Neural progenitor cell (in vitro differentiated cells): ENCODE measurements at regions not wholly inside any gene's neighbourhood (a gene's known extent, or its start where the extent isn't known, plus 50 kb on each side); places are given as distances from the start of the nearest gene placed in this dataset.

Source experiments
- DNase-seq: peaks from one replicate; pipeline ENCODE4 v3.0.0-alpha.2; 2016; ENCODE audit warnings: low spot score
- H2AFZ ChIP-seq: fragments of 200-600 bp; sonication (generic); replicated peaks from 2 replicates; pipeline ENCODE4 v1.6.1; 2016; ENCODE audit warnings: antibody characterized with exemption
- H3F3A ChIP-seq: fragments of 200-600 bp; sonication (generic); 2 replicates; pipeline ENCODE4 v1.6.1; 2016; ENCODE audit warnings: antibody characterized with exemption, low read depth
- H3K27ac ChIP-seq: fragments of 200-600 bp; sonication (generic); 2 replicates; pipeline ENCODE4 v1.5.1; 2016; ENCODE audit warnings: mild to moderate bottlenecking
- H3K27me3 ChIP-seq: fragments of 200-600 bp; sonication (generic); 2 replicates; pipeline ENCODE4 v1.6.1; 2016; ENCODE audit warnings: mild to moderate bottlenecking, moderate library complexity
- H3K36me3 ChIP-seq: fragments of 200-600 bp; sonication (generic); 2 replicates; pipeline ENCODE4 v1.5.1; 2016
- H3K4me1 ChIP-seq: fragments of 200-600 bp; sonication (generic); 2 replicates; pipeline ENCODE4 v1.6.1; 2016; ENCODE audit warnings: mixed run types
- H3K4me2 ChIP-seq: fragments of 200-600 bp; sonication (generic); 2 replicates; pipeline ENCODE4 v1.6.1; 2016
- H3K4me3 ChIP-seq: fragments of 200-600 bp; sonication (generic); 2 replicates; pipeline ENCODE4 v1.5.1; 2016
- H3K79me2 ChIP-seq: fragments of 200-600 bp; sonication (generic); 2 replicates; pipeline ENCODE4 v1.6.1; 2016; ENCODE audit warnings: low read depth
- H3K9ac ChIP-seq: fragments of 200-600 bp; sonication (generic); 2 replicates; pipeline ENCODE4 v1.6.1; 2016
- H3K9me3 ChIP-seq: fragments of 200-600 bp; sonication (generic); 2 replicates; pipeline ENCODE4 v1.5.1; 2016; ENCODE audit warnings: low read depth
- H4K20me1 ChIP-seq: fragments of 200-600 bp; sonication (generic); 2 replicates; pipeline ENCODE4 v1.6.1; 2016; ENCODE audit warnings: low read depth
- H3K27ac Mint-ChIP-seq: 3 replicates; pipeline ENCODE4 v1.8.0; 2021; ENCODE audit warnings: mixed read lengths
- H3K27me3 Mint-ChIP-seq: 2 replicates; pipeline ENCODE4 v1.8.0; 2022; ENCODE audit warnings: low read depth, mild to moderate bottlenecking, inconsistent platforms, moderate library complexity, mixed read lengths; ENCODE audit not compliant: insufficient read depth
- H3K36me3 Mint-ChIP-seq: 3 replicates; pipeline ENCODE4 v1.8.0; 2021; ENCODE audit warnings: mixed read lengths
- H3K4me1 Mint-ChIP-seq: 3 replicates; pipeline ENCODE4 v1.8.0; 2021; ENCODE audit warnings: mixed read lengths
- H3K4me3 Mint-ChIP-seq: 3 replicates; pipeline ENCODE4 v1.8.0; 2021; ENCODE audit warnings: mild to moderate bottlenecking, moderate library complexity, mixed read lengths
- H3K9me3 Mint-ChIP-seq: 3 replicates; pipeline ENCODE4 v1.8.0; 2020; ENCODE audit warnings: mixed read lengths
- EZH2 ChIP-seq: fragments of 200-600 bp; sonication (generic); IDR thresholded peaks from 2 replicates; pipeline ENCODE4 v1.6.1; 2017; ENCODE audit warnings: antibody characterized with exemption, mild to moderate bottlenecking, moderate library complexity
- EZH2phosphoT487 ChIP-seq: fragments of 200-600 bp; sonication (generic); IDR thresholded peaks from 2 replicates; pipeline ENCODE4 v1.6.1; 2017; ENCODE audit warnings: antibody characterized with exemption
- TF ChIP-seq, protein P1 (sequence below): fragments of 200-600 bp; sonication (generic); IDR thresholded peaks from 2 replicates; pipeline ENCODE4 v1.5.1; 2017; ENCODE audit warnings: antibody characterized with exemption, mild to moderate bottlenecking

DNA sequence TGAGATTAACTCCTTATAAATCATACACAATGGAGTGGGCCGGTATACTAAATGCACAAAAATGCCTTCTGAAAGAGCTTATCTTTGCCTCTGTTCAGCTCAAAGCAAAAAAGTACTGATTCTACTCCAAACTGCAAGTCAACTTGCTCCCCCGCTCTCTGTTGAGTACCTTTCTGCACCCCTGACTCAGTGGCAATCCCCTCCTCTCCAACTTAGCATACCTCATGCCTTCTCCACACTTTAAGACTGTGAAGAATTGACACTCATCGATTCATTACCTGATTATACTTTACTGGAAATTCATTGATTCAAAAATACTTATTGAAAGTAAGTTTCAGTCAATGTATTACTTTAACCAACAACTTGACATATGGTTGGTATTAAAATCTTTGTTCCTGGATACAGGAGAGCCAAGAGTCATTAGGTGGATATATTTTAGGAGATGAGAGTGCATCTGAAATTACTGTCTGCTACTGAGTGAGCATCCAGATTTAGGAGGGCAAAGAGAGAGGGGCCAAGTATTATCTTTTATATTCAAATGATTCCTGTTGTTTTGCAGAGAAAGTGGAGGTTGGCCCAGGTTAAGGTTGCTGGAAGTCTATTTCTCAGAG is 187.7 kb downstream of the ICOS start:
- TF ChIP-seq, protein P1, sequence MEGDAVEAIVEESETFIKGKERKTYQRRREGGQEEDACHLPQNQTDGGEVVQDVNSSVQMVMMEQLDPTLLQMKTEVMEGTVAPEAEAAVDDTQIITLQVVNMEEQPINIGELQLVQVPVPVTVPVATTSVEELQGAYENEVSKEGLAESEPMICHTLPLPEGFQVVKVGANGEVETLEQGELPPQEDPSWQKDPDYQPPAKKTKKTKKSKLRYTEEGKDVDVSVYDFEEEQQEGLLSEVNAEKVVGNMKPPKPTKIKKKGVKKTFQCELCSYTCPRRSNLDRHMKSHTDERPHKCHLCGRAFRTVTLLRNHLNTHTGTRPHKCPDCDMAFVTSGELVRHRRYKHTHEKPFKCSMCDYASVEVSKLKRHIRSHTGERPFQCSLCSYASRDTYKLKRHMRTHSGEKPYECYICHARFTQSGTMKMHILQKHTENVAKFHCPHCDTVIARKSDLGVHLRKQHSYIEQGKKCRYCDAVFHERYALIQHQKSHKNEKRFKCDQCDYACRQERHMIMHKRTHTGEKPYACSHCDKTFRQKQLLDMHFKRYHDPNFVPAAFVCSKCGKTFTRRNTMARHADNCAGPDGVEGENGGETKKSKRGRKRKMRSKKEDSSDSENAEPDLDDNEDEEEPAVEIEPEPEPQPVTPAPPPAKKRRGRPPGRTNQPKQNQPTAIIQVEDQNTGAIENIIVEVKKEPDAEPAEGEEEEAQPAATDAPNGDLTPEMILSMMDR = no peak
- TF ChIP-seq EZH2 = no peak
- TF ChIP-seq EZH2phosphoT487 = no peak
- no peak overlapping the region for H3K4me3 ChIP-seq
- H3K4me2 ChIP-seq = no peak overlapping the region
- H3K27ac Mint-ChIP-seq = no peak overlapping the region
- peaks cover 5% of the 10 kb centered on the region for H3K27me3 Mint-ChIP-seq
- H3K4me1 ChIP-seq = peaks cover 7% of the 10 kb centered on the region
- DNase-seq = no peak
- H3K4me3 Mint-ChIP-seq = no peak overlapping the region
- H3K27ac ChIP-seq = no peak overlapping the region
- H3K9me3 ChIP-seq = no peaks in the 10 kb centered on the region
- H4K20me1 ChIP-seq = no peaks in the 10 kb centered on the region
- no peaks in the 10 kb centered on the region for H3K79me2 ChIP-seq
- no peaks in the 10 kb centered on the region for H3F3A ChIP-seq
- H3K36me3 Mint-ChIP-seq = no peaks in the 10 kb centered on the region
- no peaks in the 10 kb centered on the region for H3K36me3 ChIP-seq
- H3K4me1 Mint-ChIP-seq = no peaks in the 10 kb centered on the region
- no peak overlapping the region for H3K9ac ChIP-seq
- no peaks in the 10 kb centered on the region for H3K9me3 Mint-ChIP-seq
- no peaks in the 10 kb centered on the region for H3K27me3 ChIP-seq
- no peak overlapping the region for H2AFZ ChIP-seq

DNA sequence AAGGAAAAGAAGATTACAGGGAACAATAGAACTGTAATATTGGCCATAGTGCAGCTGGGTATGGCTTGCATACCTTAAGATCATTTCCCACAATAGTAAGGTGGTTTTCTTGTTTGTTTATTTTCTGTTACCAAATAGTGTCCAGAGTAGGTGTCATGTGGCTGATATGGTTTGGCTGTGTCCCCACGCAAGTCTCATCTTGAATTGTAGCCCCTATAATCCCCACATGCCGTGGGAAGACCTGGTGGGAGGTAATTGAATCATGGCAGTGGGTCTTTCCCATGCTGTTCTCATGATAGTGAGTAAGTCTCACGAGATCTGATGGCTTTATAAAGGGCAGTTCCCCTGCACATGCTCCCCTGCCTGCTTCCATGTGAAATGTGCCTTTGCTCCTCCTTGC is 190.1 kb downstream of the ICOS start:
- Mint-ChIP-seq H3K27ac (no peak overlapping the region), H3K36me3 (no peaks in the 10 kb centered on the region), H3K4me1 (no peaks in the 10 kb centered on the region), H3K27me3 (peaks cover 5% of the 10 kb centered on the region), H3K9me3 (no peaks in the 10 kb centered on the region), H3K4me3 (no peak overlapping the region)
- H3K27ac ChIP-seq = no peak overlapping the region
- no peaks in the 10 kb centered on the region for H4K20me1 ChIP-seq
- no peaks in the 10 kb centered on the region for H3F3A ChIP-seq
- no peaks in the 10 kb centered on the region for H3K27me3 ChIP-seq
- no peaks in the 10 kb centered on the region for H3K79me2 ChIP-seq
- H2AFZ ChIP-seq = no peak overlapping the region
- no peaks in the 10 kb centered on the region for H3K9me3 ChIP-seq
- TF ChIP-seq EZH2 = no peak
- TF ChIP-seq, protein P1 = no peak
- no peak for TF ChIP-seq EZH2phosphoT487
- H3K4me2 ChIP-seq = no peak overlapping the region
- no peaks in the 10 kb centered on the region for H3K36me3 ChIP-seq
- no peak overlapping the region for H3K4me3 ChIP-seq
- DNase-seq = no peak
- H3K4me1 ChIP-seq = peaks cover 7% of the 10 kb centered on the region
- H3K9ac ChIP-seq = no peak overlapping the region

DNA sequence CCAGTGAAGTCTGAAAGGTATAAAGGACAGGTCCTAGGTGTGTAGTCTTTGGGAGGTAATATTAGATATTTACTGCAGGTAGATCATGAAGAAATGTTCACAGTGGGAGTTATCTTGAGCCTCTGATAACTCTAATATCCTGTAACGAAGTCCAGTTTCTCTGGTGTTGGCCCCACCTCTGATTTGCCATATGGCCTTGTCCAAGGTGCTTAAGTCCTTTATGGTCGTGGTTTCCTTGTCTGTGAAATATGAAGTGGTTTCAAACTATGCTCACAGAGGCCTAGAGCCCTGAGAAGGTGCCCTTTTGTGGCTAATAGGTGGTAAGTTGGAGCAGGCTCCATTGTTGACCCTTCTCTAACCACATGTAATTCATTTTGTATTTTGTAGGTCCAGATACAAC is 190.7 kb downstream of the ICOS start:
- TF ChIP-seq EZH2phosphoT487 (no peak), EZH2 (no peak)
- TF ChIP-seq, protein P1 = no peak
- Mint-ChIP-seq H3K27ac (peak overlapping the region; percentile 27), H3K27me3 (peaks cover 5% of the 10 kb centered on the region), H3K36me3 (no peaks in the 10 kb centered on the region), H3K4me1 (no peaks in the 10 kb centered on the region), H3K9me3 (no peaks in the 10 kb centered on the region), H3K4me3 (no peak overlapping the region)
- Histone ChIP-seq H3K4me1 (peaks cover 3% of the 10 kb centered on the region), H3K27me3 (no peaks in the 10 kb centered on the region), H3K79me2 (no peaks in the 10 kb centered on the region), H4K20me1 (no peaks in the 10 kb centered on the region), H3K4me2 (no peak overlapping the region), H2AFZ (no peak overlapping the region), H3K27ac (no peak overlapping the region), H3K4me3 (no peak overlapping the region), H3F3A (no peaks in the 10 kb centered on the region), H3K9me3 (no peaks in the 10 kb centered on the region), H3K36me3 (no peaks in the 10 kb centered on the region), H3K9ac (no peak overlapping the region)
- DNase-seq = no peak
